ENCODE measurements at regions not wholly inside any gene's neighbourhood (a gene's known extent, or its start where the extent isn't known, plus 50 kb on each side); places are given as distances from the start of the nearest gene placed in this dataset.

DNA sequence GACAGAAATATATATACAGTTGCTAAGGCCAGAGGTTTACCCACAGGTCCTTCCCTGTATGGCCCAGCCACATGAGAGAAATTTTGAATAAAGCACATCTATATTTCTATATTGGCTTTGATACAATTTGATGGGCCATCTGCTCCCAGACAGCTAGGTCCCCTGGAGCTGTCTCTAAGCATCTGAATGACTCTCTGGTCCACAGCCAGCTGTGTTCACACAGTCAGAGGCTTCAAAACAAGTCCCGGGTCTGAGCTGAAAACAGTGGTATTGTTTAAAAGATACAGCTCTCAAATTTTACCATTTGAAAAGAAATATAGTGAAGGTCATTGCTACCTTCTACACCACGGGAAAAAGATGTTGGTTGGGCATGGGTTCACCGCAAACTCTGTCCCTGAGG is 161.1 kb downstream of the SLC35B3 start (continued):
- TF ChIP-seq, protein P1, sequence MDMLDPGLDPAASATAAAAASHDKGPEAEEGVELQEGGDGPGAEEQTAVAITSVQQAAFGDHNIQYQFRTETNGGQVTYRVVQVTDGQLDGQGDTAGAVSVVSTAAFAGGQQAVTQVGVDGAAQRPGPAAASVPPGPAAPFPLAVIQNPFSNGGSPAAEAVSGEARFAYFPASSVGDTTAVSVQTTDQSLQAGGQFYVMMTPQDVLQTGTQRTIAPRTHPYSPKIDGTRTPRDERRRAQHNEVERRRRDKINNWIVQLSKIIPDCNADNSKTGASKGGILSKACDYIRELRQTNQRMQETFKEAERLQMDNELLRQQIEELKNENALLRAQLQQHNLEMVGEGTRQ (IDR thresholded peaks at IDR 0.05; ENCODE audit: borderline replicate concordance, low read depth, low read length), result no peak

- H2AFZ ChIP-seq (ENCODE audit: low read depth), result no peak overlapping the region
- no peak overlapping the region for H3K27ac ChIP-seq (ENCODE audit: low read depth in 2 of 2, low read length in 1 of 2)
- ChIA-PET POLR2A (no interaction called here), CTCF (no interaction called here)
- DNase-seq, result no peak
- H3K9me3 ChIP-seq, result no peaks in the 10 kb centered on the region
- H3K36me3 ChIP-seq (replicated peaks in 1 of 2; ENCODE audit: control insufficient read depth in 1 of 2, insufficient read depth in 2 of 2, low read length in 1 of 2), result no peaks in the 10 kb centered on the region
- no peaks in the 10 kb centered on the region for H4K20me1 ChIP-seq (ENCODE audit: insufficient read depth)
- TF ChIP-seq POLR2AphosphoS5 (IDR thresholded peaks at IDR 0.05; ENCODE audit: low read depth, low read length) (no peak), MEF2A (IDR thresholded peaks at IDR 0.05; ENCODE audit: borderline replicate concordance, low read depth) (no peak)
- 8% methylated on average over 2 of the region's 2 CpGs for WGBS (ENCODE audit: low lambda C conversion rate)
- peaks cover 0 to 4% of the 10 kb centered on the region in 2 experiments; a peak in 1 of 4 replicates for H3K4me1 ChIP-seq (ENCODE audit: control insufficient read depth in 1 of 2, insufficient read depth in 2 of 2, low read depth in 1 of 2, low read length in 1 of 2)
- no peak overlapping the region for H3K9ac ChIP-seq
- H3K4me3 ChIP-seq (ENCODE audit: low read depth in 2 of 2, low read length in 1 of 2), result no peak overlapping the region
- no peaks in the 10 kb centered on the region for H3K27me3 ChIP-seq (ENCODE audit: insufficient read depth)
- no peak overlapping the region for H3K4me2 ChIP-seq
- no peaks in the 10 kb centered on the region for H3K9me2 ChIP-seq
- no peaks in the 10 kb centered on the region for H3K79me2 ChIP-seq (ENCODE audit: insufficient read depth)
- H3F3A ChIP-seq (replicated peaks; ENCODE audit: insufficient read depth), result no peaks in the 10 kb centered on the region
Observed at GRCh38 chr6:8269872-8270454, 165.4 kb downstream of the SLC35B3 start.

DNA sequence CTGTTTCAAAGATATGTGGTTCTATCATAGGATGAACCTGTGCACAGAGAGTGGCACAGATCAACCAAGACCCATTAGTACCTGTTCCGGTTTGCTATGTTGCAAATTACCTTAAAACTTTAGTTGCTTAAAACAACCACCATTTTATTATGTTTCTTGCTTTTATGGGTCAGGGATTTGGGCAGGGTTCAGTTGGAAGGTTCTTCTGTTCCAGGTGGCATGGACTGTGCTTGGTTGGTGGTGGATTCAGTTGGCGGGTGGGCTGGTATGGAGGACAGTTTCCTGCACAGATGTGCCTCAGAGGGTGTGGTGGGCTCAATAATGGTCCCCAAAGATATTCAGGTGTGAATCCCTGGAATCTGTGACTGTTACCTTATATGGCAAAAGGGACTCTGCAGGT is 166.3 kb downstream of the SLC35B3 start:
- H3K9me3 ChIP-seq, result no peaks in the 10 kb centered on the region
- no peaks in the 10 kb centered on the region for H3K27me3 ChIP-seq (ENCODE audit: insufficient read depth)
- ChIA-PET CTCF (interaction anchor here (1.2 kb wide), 1 partner anchor 49 kb away, joined by 3 read pairs; no protein-coding TSS in a partner anchor), POLR2A (no interaction called here)
- no peak overlapping the region for H3K4me3 ChIP-seq (ENCODE audit: low read depth in 2 of 2, low read length in 1 of 2)
- H3K9ac ChIP-seq, result no peak overlapping the region
- WGBS (ENCODE audit: low lambda C conversion rate), result 29% methylated on average over 2 of the region's 2 CpGs
- H3K79me2 ChIP-seq (ENCODE audit: insufficient read depth), result no peaks in the 10 kb centered on the region
- H3K9me2 ChIP-seq, result no peaks in the 10 kb centered on the region
- no peaks in the 10 kb centered on the region; a peak in 1 of 4 replicates for H3K4me1 ChIP-seq (ENCODE audit: control insufficient read depth in 1 of 2, insufficient read depth in 2 of 2, low read depth in 1 of 2, low read length in 1 of 2)
- H3K27ac ChIP-seq (ENCODE audit: low read depth in 2 of 2, low read length in 1 of 2), result no peak overlapping the region
- H3F3A ChIP-seq (replicated peaks; ENCODE audit: insufficient read depth), result no peaks in the 10 kb centered on the region
- H2AFZ ChIP-seq (ENCODE audit: low read depth), result no peak overlapping the region
- H3K4me2 ChIP-seq, result no peak overlapping the region
- no peaks in the 10 kb centered on the region for H3K36me3 ChIP-seq (replicated peaks in 1 of 2; ENCODE audit: control insufficient read depth in 1 of 2, insufficient read depth in 2 of 2, low read length in 1 of 2)
- TF ChIP-seq POLR2AphosphoS5 (IDR thresholded peaks at IDR 0.05; ENCODE audit: low read depth, low read length) (no peak), SMC3 (IDR thresholded peaks at IDR 0.05; ENCODE audit: low read depth, low read length) (no peak), FOXJ3 (CRISPR knock-in tag; IDR thresholded peaks at IDR 0.05) (no peak), MXI1 (IDR thresholded peaks at IDR 0.05; ENCODE audit: low read depth, low read length) (no peak), EZH2phosphoT487 (IDR thresholded peaks at IDR 0.05; ENCODE audit: borderline replicate concordance, low read depth) (no peak), MEF2A (IDR thresholded peaks at IDR 0.05; ENCODE audit: borderline replicate concordance, low read depth) (no peak), TCF12 (IDR thresholded peaks at IDR 0.05) (no peak), FOSL2 (IDR thresholded peaks at IDR 0.05; ENCODE audit: borderline replicate concordance, low read depth) (no peak), GATA2 (CRISPR knock-in tag; IDR thresholded peaks at IDR 0.05) (no peak), EP300 (IDR thresholded peaks at IDR 0.05; ENCODE audit: borderline replicate concordance in 1 of 2, low read depth in 1 of 2, low read length in 1 of 2) (no peak), JUND (IDR thresholded peaks at IDR 0.05) (no peak), ZBTB33 (IDR thresholded peaks at IDR 0.05; ENCODE audit: borderline replicate concordance, low read depth) (no peak)
- TF ChIP-seq, protein P2, sequence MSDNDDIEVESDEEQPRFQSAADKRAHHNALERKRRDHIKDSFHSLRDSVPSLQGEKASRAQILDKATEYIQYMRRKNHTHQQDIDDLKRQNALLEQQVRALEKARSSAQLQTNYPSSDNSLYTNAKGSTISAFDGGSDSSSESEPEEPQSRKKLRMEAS (IDR thresholded peaks at IDR 0.05; ENCODE audit: low read depth), result no peak
- TF ChIP-seq, protein P3, sequence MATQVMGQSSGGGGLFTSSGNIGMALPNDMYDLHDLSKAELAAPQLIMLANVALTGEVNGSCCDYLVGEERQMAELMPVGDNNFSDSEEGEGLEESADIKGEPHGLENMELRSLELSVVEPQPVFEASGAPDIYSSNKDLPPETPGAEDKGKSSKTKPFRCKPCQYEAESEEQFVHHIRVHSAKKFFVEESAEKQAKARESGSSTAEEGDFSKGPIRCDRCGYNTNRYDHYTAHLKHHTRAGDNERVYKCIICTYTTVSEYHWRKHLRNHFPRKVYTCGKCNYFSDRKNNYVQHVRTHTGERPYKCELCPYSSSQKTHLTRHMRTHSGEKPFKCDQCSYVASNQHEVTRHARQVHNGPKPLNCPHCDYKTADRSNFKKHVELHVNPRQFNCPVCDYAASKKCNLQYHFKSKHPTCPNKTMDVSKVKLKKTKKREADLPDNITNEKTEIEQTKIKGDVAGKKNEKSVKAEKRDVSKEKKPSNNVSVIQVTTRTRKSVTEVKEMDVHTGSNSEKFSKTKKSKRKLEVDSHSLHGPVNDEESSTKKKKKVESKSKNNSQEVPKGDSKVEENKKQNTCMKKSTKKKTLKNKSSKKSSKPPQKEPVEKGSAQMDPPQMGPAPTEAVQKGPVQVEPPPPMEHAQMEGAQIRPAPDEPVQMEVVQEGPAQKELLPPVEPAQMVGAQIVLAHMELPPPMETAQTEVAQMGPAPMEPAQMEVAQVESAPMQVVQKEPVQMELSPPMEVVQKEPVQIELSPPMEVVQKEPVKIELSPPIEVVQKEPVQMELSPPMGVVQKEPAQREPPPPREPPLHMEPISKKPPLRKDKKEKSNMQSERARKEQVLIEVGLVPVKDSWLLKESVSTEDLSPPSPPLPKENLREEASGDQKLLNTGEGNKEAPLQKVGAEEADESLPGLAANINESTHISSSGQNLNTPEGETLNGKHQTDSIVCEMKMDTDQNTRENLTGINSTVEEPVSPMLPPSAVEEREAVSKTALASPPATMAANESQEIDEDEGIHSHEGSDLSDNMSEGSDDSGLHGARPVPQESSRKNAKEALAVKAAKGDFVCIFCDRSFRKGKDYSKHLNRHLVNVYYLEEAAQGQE (IDR thresholded peaks at IDR 0.05; ENCODE audit: low read depth, low read length), result no peak
- TF ChIP-seq, protein P4, sequence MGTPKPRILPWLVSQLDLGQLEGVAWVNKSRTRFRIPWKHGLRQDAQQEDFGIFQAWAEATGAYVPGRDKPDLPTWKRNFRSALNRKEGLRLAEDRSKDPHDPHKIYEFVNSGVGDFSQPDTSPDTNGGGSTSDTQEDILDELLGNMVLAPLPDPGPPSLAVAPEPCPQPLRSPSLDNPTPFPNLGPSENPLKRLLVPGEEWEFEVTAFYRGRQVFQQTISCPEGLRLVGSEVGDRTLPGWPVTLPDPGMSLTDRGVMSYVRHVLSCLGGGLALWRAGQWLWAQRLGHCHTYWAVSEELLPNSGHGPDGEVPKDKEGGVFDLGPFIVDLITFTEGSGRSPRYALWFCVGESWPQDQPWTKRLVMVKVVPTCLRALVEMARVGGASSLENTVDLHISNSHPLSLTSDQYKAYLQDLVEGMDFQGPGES (IDR thresholded peaks at IDR 0.05; ENCODE audit: low read depth, low read length), result no peak
- no peaks in the 10 kb centered on the region for H4K20me1 ChIP-seq (ENCODE audit: insufficient read depth)
- DNase-seq, result no peak
